GM12875 (cell line): ENCODE measurements at regions not wholly inside any gene's neighbourhood (a gene's known extent, or its start where the extent isn't known, plus 50 kb on each side); places are given as distances from the start of the nearest gene placed in this dataset.

Source experiments
- H3K4me3 ChIP-seq: one replicate; pipeline ENCODE4 v1.5.1; 2011; ENCODE audit warnings: low read depth, low read length, control low read depth
- CTCF ChIP-seq: IDR thresholded peaks from 2 replicates; pipeline ENCODE4 v1.5.1; 2011; ENCODE audit warnings: low read depth, mild to moderate bottlenecking, control low read depth, inconsistent platforms, low read length, moderate library complexity, borderline replicate concordance; ENCODE audit not compliant: insufficient read depth

GRCh38 chr6:21679761-21680265 lies 86.3 kb downstream of the SOX4 start:
- no peak overlapping the region for H3K4me3 ChIP-seq
- no peak for TF ChIP-seq CTCF

DNA sequence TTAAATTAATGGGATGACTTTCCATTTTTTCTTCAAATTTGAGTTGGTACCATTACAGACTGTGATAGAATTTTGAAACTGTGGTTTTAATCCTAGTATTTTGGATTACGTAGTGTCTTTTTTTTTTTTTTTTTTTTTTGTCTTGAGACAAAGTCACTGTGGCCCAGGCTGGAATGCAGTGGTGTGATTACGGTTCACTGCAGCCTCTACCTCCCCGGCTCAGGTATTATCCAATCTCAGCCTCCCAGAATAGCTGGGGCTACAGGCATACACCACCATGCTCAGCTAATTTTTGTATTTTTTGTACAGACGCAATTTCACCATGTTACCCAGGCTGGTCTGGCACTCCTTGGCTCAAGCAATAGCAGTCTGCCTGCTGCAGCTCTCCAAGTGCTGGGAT lies 87.1 kb downstream of the SOX4 start:
- no peak overlapping the region for H3K4me3 ChIP-seq
- no peak for TF ChIP-seq CTCF

GRCh38 chr6:21690489-21690888 lies 96.9 kb downstream of the SOX4 start:
- no peak for TF ChIP-seq CTCF
- H3K4me3 ChIP-seq, result no peak overlapping the region

DNA sequence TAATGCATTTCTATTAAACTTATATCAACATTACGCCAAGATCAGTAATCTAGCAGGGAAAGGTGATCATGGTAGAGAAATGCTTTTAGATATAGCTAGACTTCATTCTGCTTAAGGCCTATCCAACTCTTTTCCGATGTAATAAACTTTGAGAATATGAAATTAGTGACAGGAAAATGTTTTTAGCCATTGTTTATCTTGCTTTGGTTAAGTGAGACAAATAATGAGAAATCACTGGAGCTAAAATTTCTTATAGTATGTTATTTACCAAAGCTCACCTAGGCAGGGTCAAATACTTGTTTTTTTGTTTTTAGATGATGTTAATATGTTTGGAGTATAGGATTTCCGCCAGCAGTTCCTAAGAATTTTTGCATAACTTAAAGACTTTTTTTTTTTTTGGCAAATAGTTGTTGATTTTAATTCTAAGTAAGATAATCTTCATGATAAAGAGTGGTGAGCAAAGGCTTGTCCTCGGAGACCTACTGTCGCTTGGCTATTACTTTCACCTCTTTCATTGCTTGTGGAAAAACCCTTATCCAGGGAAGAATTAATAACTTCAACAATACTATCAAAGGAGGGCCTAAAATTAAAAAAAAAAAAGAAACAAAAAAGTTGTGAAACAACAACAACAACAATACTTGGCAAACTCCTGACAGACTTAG lies 98.3 kb downstream of the SOX4 start:
- no peak for TF ChIP-seq CTCF
- no peak overlapping the region for H3K4me3 ChIP-seq

DNA sequence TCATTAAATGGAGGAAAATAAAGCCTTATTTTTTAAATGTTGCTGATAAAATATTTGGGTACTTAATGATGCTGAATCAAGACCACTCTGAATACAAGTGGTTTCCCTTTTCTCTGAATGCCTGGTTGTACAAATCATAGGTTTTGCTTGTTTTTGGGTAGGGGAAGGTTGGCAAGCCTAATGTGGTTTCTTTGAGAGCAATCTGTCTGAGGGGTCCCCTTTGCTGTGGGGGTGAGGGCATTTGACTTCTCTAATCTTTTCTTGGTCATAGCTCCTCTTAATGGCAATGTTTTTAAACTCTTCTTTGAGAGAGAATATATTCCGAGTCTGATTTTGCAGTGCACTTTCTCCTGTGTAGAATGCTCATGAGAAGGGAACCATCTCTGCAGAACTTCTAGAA lies 99.2 kb downstream of the SOX4 start:
- H3K4me3 ChIP-seq, result no peak overlapping the region
- no peak for TF ChIP-seq CTCF

DNA sequence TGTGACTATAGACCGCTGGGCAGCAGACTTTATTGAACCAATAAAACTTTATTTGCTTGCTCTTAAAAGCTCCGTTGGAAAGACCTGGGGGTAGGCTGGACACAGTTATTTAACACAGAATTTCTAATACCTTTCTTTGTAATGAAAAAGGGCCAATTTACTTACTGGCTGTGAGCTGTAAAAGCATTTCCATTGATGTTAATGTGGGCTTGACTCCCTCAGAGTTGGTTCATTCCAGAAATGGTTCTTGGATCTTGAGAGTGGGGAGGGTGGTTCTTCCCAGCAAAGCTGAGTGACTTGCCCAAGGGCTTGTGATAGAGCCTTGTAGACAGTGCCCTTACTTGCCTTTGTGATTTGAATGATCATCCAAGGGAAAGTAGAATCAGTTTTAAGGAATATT lies 100.6 kb downstream of the SOX4 start:
- H3K4me3 ChIP-seq, result no peak overlapping the region
- no peak for TF ChIP-seq CTCF

DNA sequence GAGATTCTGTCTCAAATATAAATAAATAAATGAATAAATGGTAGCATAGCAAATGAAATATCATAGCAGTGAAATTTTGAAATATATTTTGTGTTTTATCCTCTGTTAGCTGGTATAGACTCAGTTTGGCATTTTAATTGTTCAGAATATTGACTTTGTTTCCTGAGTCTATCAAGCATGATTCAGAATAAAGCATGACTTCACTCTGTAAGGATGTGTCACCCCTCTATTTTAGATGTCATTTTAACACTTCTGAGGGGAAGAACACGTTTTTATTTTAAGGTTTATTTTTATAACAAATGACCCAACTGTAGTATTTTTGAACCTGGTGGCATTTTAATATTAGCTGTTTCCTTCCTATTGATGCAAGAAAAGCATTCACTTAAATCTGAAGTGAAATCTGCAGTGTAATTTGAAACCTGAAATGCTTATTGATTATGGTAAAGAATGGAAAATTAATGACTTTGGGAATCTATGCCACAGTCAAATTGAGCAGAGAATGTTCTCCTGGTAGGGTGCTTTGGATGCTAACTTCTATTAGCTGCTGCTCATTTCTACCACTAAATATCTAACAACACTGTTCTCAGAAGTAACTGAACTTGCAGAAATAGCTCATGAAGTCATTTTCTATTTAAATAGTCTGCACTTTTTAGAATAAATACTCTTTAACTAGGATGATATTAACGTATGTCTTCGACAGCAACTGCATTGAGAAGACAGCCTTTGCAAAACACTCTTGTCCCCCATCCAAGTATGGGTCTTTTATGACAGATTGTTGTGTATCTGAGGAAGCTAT lies 114.2 kb downstream of the SOX4 start:
- TF ChIP-seq CTCF, result no peak
- H3K4me3 ChIP-seq, result no peak overlapping the region
